Neural cell (in vitro differentiated cells): ENCODE measurements at regions not wholly inside any gene's neighbourhood (a gene's known extent, or its start where the extent isn't known, plus 50 kb on each side); places are given as distances from the start of the nearest gene placed in this dataset.

Experiments
- EP300 ChIP-seq: fragments of 450-650 bp; conservative IDR thresholded peaks from 2 replicates; pipeline ENCODE4 v1.6.1; 2014; ENCODE audit warnings: antibody characterized with exemption, mild to moderate bottlenecking, moderate library complexity; ENCODE audit not compliant: poor library complexity, severe bottlenecking
- EZH2 ChIP-seq: fragments of 200-600, 300-800 bp; shearing (Covaris generic), sonication (generic); IDR thresholded peaks from 2 replicates; pipeline ENCODE4 v1.6.1; 2014; ENCODE audit warnings: antibody characterized with exemption, low read length, borderline replicate concordance, mild to moderate bottlenecking; ENCODE audit not compliant: insufficient read depth, poor library complexity, severe bottlenecking
- MXI1 ChIP-seq: fragments of 450-650 bp; conservative IDR thresholded peaks from 2 replicates; pipeline ENCODE4 v1.6.1; 2014; ENCODE audit warnings: antibody characterized with exemption, mild to moderate bottlenecking; ENCODE audit not compliant: poor library complexity, severe bottlenecking
- POLR2AphosphoS5 ChIP-seq: IDR thresholded peaks from 2 replicates; pipeline ENCODE4 v1.6.1; 2012
- RAD21 ChIP-seq: fragments of 450-650 bp; conservative IDR thresholded peaks from 2 replicates; pipeline ENCODE4 v1.6.1; 2014; ENCODE audit warnings: antibody characterized with exemption, mild to moderate bottlenecking, moderate library complexity
- SMC3 ChIP-seq: fragments of 450-650 bp; conservative IDR thresholded peaks from 2 replicates; pipeline ENCODE4 v1.6.1; 2014; ENCODE audit warnings: antibody characterized with exemption, mild to moderate bottlenecking, moderate library complexity; ENCODE audit not compliant: poor library complexity
- TAF1 ChIP-seq: IDR thresholded peaks from 2 replicates; pipeline ENCODE4 v1.6.1; 2012; ENCODE audit warnings: low read depth
- TF ChIP-seq, protein P1 (sequence below): fragments of 450-650 bp; IDR thresholded peaks from 2 replicates; pipeline ENCODE4 v1.5.1; 2014; ENCODE audit warnings: antibody characterized with exemption, mild to moderate bottlenecking, moderate library complexity; ENCODE audit not compliant: poor library complexity, severe bottlenecking
- TF ChIP-seq, protein P2 (sequence below): IDR thresholded peaks from 2 replicates; pipeline ENCODE4 v1.6.1; 2012; ENCODE audit warnings: borderline replicate concordance

DNA sequence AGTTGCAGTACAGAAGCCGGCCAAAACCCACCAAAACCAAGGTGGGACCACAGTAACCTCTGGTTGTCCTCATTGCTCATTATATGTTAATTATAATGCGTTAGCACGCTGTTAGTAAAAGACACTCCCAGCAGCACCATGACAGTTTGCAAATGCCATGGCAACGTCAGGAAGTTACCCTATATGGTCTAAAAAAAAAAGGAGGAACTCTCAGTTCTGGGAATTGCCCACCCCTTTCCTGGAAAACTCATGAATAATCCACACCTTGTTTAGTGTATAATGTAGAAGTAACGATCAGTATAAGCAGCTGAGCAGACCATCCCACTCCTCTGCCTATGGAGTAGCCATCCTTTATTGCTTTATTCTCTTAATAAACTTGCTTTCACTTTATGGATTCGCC is 148.6 kb upstream of the EXOC2 start:
- TF ChIP-seq, protein P1, sequence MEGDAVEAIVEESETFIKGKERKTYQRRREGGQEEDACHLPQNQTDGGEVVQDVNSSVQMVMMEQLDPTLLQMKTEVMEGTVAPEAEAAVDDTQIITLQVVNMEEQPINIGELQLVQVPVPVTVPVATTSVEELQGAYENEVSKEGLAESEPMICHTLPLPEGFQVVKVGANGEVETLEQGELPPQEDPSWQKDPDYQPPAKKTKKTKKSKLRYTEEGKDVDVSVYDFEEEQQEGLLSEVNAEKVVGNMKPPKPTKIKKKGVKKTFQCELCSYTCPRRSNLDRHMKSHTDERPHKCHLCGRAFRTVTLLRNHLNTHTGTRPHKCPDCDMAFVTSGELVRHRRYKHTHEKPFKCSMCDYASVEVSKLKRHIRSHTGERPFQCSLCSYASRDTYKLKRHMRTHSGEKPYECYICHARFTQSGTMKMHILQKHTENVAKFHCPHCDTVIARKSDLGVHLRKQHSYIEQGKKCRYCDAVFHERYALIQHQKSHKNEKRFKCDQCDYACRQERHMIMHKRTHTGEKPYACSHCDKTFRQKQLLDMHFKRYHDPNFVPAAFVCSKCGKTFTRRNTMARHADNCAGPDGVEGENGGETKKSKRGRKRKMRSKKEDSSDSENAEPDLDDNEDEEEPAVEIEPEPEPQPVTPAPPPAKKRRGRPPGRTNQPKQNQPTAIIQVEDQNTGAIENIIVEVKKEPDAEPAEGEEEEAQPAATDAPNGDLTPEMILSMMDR: no peak
- no peak for TF ChIP-seq EP300
- TF ChIP-seq, protein P2, sequence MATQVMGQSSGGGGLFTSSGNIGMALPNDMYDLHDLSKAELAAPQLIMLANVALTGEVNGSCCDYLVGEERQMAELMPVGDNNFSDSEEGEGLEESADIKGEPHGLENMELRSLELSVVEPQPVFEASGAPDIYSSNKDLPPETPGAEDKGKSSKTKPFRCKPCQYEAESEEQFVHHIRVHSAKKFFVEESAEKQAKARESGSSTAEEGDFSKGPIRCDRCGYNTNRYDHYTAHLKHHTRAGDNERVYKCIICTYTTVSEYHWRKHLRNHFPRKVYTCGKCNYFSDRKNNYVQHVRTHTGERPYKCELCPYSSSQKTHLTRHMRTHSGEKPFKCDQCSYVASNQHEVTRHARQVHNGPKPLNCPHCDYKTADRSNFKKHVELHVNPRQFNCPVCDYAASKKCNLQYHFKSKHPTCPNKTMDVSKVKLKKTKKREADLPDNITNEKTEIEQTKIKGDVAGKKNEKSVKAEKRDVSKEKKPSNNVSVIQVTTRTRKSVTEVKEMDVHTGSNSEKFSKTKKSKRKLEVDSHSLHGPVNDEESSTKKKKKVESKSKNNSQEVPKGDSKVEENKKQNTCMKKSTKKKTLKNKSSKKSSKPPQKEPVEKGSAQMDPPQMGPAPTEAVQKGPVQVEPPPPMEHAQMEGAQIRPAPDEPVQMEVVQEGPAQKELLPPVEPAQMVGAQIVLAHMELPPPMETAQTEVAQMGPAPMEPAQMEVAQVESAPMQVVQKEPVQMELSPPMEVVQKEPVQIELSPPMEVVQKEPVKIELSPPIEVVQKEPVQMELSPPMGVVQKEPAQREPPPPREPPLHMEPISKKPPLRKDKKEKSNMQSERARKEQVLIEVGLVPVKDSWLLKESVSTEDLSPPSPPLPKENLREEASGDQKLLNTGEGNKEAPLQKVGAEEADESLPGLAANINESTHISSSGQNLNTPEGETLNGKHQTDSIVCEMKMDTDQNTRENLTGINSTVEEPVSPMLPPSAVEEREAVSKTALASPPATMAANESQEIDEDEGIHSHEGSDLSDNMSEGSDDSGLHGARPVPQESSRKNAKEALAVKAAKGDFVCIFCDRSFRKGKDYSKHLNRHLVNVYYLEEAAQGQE: no peak
- no peak for TF ChIP-seq RAD21
- no peak for TF ChIP-seq TAF1
- no peak for TF ChIP-seq POLR2AphosphoS5
- no peak for TF ChIP-seq EZH2
- TF ChIP-seq SMC3: no peak
- TF ChIP-seq MXI1: no peak
